B cell (primary cell): ENCODE measurements at regions not wholly inside any gene's neighbourhood (a gene's known extent, or its start where the extent isn't known, plus 50 kb on each side); places are given as distances from the start of the nearest gene placed in this dataset.

Source experiments
- CTCF ChIP-seq: fragments of 200-600 bp; IDR thresholded peaks from one replicate; pipeline ENCODE4 v1.8.0; 2022; ENCODE audit warnings: antibody characterized with exemption, mild to moderate bottlenecking
- EZH2 ChIP-seq: IDR thresholded peaks from 2 replicates; pipeline ENCODE4 v1.6.1; 2012; ENCODE audit warnings: borderline replicate concordance, low read depth, mild to moderate bottlenecking, moderate library complexity, low read length; ENCODE audit not compliant: insufficient read depth, poor library complexity, severe bottlenecking

- TF ChIP-seq EZH2 (no peak), CTCF (no peak)
Observed at GRCh38 chr6:33924681-33925080, 120.9 kb upstream of the MLN start.
